ENCODE measurements at regions not wholly inside any gene's neighbourhood (a gene's known extent, or its start where the extent isn't known, plus 50 kb on each side); places are given as distances from the start of the nearest gene placed in this dataset.
"Not testable (repeated sequence)": the region's sequence is repeated elsewhere in the genome, so short reads cannot be mapped to it uniquely, and the experiment has no call there.

- DNase-seq (ENCODE audit: low read depth in 2 of 2): no peak
These were observed 333.6 kb upstream of the PRICKLE1 start for GRCh38 chr12:42923156-42923555.

GRCh38 chr12:42922505-42922850 is 332.9 kb upstream of the PRICKLE1 start:
- DNase-seq (ENCODE audit: low read depth in 2 of 2): no peak

- no peak for DNase-seq (ENCODE audit: low read depth in 2 of 2)
These were observed 332.4 kb upstream of the PRICKLE1 start for GRCh38 chr12:42921741-42922504.

DNA sequence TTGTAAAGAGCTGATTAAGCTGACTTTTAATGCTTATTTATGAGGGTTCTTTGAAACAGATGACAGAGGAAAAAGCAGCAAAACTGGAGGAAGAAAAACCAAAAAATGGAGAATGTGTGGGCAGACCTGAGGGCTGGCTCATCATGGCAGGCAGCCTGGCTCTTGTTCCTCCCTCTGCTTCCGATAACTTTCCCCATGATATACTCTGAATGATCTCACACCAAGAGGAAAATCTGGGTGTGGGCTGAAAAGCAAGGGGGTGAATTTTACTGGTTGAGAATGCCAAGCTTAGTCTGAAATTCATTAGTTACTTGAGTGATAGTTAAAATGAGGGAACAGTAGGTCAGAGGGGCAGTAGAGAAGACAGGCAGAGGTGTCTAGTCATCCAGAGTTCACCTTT is 330.1 kb upstream of the PRICKLE1 start:
- DNase-seq (ENCODE audit: low read depth in 2 of 2): no peak

DNA sequence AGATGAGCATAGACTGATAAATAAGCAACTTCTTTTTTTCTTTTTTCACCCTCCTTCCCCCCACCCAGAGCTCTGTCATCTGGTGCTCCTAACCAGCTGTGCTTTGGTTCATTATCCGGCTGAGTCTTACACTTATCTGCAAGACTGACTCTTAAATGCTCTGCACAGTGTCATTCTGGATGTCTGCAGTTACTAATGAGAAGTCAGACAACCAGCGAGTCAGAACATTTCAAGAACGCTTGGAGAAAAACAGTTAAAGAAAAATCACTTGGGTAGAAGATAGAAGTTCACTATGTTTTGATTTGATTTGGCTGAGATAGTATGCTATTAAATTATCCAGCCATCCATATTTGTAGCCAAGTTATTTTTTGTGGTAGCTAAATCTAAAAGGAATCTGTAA is 328.9 kb upstream of the PRICKLE1 start:
- no peak for DNase-seq (ENCODE audit: low read depth in 2 of 2)

DNA sequence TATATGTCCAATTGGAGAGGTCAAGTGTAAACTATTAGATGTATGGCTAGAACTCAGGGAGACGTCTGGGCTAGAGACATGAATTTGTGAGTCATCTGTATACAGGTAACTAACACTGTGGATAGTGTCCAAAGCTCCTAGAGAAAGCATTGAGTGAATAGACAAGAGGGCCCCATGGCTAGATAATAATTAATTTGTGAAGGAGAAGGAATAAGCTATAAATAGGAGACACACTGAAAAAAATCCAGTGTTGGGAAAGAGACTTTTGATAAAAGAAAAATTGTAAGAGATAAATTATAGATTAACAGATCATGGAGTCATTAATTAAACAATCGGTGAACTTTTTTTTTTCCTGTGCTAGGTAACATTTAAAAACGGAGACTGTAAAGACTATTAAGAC is 326.6 kb upstream of the PRICKLE1 start:
- no peak for DNase-seq (ENCODE audit: low read depth in 2 of 2)

GRCh38 chr12:42915426-42915825 is 325.9 kb upstream of the PRICKLE1 start:
- no peak for DNase-seq (ENCODE audit: low read depth in 2 of 2)

- DNase-seq (ENCODE audit: low read depth in 2 of 2): no peak
These were observed 322.8 kb upstream of the PRICKLE1 start for GRCh38 chr12:42912367-42912766.

GRCh38 chr12:42910656-42911055 is 321.1 kb upstream of the PRICKLE1 start:
- DNase-seq (ENCODE audit: low read depth in 2 of 2): no peak

DNA sequence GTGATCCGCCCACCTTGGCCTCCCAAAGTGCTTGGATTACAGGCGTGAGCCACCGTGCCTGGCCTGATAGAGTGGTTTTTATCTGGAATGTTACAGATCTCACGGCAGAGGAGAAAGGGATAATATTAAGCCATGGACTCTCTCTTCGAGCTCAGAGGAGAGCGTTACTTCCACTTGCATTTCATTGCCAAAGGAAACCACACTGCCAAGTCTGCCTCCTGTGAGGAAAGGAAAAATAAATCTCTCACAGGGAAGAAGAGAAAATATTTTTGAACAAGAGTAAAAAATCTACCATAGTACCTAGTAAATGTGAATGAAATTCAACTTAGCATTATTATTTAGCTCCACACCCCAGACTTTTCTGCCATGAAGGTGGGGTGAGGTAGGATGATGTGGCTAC is 319.2 kb upstream of the PRICKLE1 start:
- DNase-seq (ENCODE audit: low read depth in 2 of 2): no peak

DNA sequence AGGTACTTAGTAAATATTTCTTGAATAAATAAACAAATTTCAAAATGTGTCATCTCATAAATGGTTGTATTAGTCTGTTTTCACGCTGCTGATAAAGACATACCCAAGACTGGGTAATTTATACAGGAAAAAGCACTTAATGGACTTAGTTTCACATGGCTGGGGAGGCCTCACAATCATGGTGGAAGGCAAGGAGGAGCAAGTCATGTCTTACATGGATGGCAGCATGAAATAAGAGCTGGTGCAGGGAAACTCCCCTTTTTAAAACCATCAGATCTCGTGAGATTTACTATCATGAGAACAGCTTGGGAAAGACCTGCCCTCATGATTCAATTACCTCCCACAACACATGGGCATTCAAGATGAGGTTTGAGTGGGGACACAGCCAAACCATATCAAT is 317.3 kb upstream of the PRICKLE1 start:
- not testable (repeated sequence) for DNase-seq (ENCODE audit: low read depth in 2 of 2)

- DNase-seq (ENCODE audit: low read depth in 2 of 2): no peak
These were observed 315.8 kb upstream of the PRICKLE1 start for GRCh38 chr12:42905419-42905705.

DNA sequence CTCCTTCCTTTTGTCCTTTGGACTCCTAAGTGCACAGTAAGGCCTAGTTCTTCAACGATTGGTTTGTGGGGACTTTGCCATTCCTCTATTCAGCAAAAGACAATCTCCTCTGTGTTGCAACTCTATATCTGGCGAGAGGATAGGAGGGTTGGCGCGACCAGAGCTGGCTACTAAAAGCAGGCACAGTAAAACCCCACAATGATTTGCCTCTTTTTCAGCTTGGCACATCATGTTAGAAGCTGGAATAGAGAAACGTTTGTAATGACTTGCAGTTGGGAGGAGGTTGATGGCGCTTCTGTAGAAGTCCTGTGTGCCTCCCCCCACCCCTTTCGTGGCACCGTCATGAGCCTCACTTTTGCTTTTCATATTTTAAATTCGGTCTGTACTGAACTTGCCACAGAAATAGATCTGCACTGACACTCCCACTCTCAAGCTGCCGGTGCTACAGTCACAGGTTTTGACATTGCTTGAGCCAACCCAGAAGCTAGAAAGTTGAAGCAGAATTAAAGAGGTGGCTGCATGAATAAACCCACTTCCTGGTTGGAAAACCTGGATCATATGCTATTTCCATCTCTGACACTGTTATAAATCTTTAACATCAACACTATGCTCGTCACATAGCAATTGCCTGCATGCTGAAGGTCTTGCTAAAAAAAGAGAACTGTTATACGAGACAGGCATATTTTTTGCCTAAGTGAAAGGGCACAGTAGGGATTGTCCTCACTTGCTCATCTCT is 315.3 kb upstream of the PRICKLE1 start:
- no peak for DNase-seq (ENCODE audit: low read depth in 2 of 2)

- DNase-seq (ENCODE audit: low read depth in 2 of 2): no peak
These were observed 314.2 kb upstream of the PRICKLE1 start for GRCh38 chr12:42903736-42904135.

- DNase-seq (ENCODE audit: low read depth in 2 of 2): no peak
These were observed 312.5 kb upstream of the PRICKLE1 start for GRCh38 chr12:42902001-42902400.

DNA sequence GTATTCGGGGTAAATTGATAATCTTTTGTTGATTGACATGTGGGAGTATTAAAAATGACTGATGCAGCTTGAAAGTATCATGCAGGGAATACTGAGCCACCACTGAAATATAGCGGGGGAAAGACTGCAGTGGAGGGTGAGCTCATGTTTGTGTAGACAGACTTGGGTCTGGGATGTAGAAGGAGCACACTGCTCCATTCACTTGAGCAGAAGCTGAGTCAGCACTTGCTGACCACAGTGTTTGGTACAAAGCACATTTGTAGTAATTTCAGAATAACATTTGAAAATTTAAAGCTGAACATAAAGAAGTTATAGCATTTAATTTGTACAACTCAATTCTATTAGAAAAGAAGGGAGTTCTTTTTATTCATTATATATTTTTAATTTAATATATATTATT is 304.3 kb upstream of the PRICKLE1 start:
- no peak for DNase-seq (ENCODE audit: low read depth in 2 of 2)

- no peak for DNase-seq (ENCODE audit: low read depth in 2 of 2)
These were observed 303.4 kb upstream of the PRICKLE1 start for GRCh38 chr12:42892702-42893551.

GRCh38 chr12:42887657-42888056 is 298.1 kb upstream of the PRICKLE1 start:
- DNase-seq (ENCODE audit: low read depth in 2 of 2): no peak

DNA sequence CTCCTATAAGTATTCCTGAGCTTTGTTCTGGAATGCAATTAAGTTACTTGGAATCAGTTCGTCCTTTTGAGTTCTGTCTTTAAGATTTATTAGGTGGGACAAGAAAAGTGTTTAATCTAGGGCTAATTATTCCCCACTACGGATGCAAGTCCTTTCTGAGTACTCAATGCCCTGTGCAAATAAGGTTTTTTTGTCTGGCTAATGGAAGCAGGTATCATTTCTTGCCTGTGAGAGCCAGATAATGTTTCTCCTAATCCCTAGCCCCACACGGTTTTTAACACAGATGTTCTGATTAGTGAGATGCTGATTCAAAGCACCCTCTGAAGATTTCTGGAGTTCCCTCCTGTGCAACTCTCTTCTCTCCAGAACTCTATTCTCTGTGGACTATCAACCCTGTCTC is 296.6 kb upstream of the PRICKLE1 start:
- DNase-seq (ENCODE audit: low read depth in 2 of 2): no peak

GRCh38 chr12:42885677-42886076 is 296.1 kb upstream of the PRICKLE1 start:
- no peak for DNase-seq (ENCODE audit: low read depth in 2 of 2)

DNA sequence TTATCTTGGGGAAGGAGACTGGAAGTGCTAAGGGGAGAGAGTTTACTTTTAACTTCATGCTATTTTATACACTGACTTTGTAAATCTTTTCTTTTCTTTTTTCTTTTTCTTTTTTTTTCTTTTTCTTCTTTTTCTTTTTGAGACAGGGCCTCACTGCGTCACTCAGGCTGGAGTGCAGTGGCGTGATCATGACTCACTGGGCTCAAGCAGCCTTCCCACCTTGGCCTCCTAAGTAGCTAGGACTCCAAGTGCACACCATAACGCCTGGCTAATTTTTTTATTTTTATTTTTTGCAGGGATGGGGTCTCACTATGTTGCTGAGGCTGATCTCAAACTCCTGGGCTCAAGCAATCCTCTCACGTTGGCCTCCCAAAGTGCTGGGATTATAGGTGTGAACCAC is 294.6 kb upstream of the PRICKLE1 start:
- no peak for DNase-seq (ENCODE audit: low read depth in 2 of 2)

DNA sequence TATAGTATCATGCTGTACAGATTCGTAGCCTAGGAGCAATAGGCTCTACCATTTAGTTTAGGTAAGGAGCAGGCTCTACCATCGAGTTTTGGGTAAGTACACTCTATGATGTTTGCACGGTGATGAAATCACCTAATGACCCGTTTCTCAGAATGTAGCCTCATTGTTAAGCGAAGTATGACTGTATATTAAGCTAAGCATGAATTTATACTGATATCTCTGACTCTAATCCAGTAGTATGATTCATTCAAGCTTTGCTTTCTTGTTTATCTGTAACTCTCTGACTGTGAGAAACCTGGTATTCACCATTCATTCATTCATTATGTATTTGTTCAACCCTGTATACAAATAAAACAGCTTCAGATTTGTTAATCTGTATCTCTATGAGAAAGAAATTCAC is 283.9 kb upstream of the PRICKLE1 start:
- no peak for DNase-seq (ENCODE audit: low read depth in 2 of 2)

- no peak for DNase-seq (ENCODE audit: low read depth in 2 of 2)
These were observed 282.3 kb upstream of the PRICKLE1 start for GRCh38 chr12:42871816-42872215.

Measured in dermis microvascular lymphatic vessel endothelial cell (primary cell).